ENCODE measurements at regions not wholly inside any gene's neighbourhood (a gene's known extent, or its start where the extent isn't known, plus 50 kb on each side); places are given as distances from the start of the nearest gene placed in this dataset.

- no peaks in the 10 kb centered on the region for H3K27me3 ChIP-seq (ENCODE audit: control insufficient read depth in 3 of 3, insufficient read depth in 3 of 3, low read depth in 1 of 3, low read length in 3 of 3)
- H3K27ac ChIP-seq (replicated peaks; ENCODE audit: low read length) = no peak overlapping the region
- no CpG with 5 or more reads among the region's 6 CpGs for WGBS, 2 donors (ENCODE audit: extremely low coverage in 2 of 2, insufficient read length in 2 of 2, insufficient replicate concordance in 1 of 2)
- no peaks in the 10 kb centered on the region for H3K36me3 ChIP-seq (replicated peaks in 1 of 2; ENCODE audit: control insufficient read depth in 2 of 2, insufficient read depth in 2 of 2, low read length in 2 of 2)
- peaks cover 2 to 3% of the 10 kb centered on the region in 2 donors for H3K4me1 ChIP-seq (ENCODE audit: control insufficient read depth in 2 of 2, insufficient read depth in 1 of 2, low read depth in 1 of 2, low read length in 2 of 2)
- H3K9ac ChIP-seq (ENCODE audit: low read depth, low read length, poor library complexity) = no peak overlapping the region
- no peak overlapping the region for H2BK12ac ChIP-seq (ENCODE audit: low read length)
- H3K14ac ChIP-seq (ENCODE audit: low read length) = no peak overlapping the region
- H3K4ac ChIP-seq (ENCODE audit: low read length) = no peak overlapping the region
- no peak overlapping the region for H2BK5ac ChIP-seq (ENCODE audit: low read length)
- no peak overlapping the region for H2AK5ac ChIP-seq (ENCODE audit: low read depth, low read length)
- H2BK120ac ChIP-seq (ENCODE audit: low read depth, low read length) = no peak overlapping the region
- DNase-seq (ENCODE audit: low spot score) = no peak
- no peak overlapping the region for H3K23ac ChIP-seq (ENCODE audit: low read depth, low read length, poor library complexity)
- H3K79me1 ChIP-seq (ENCODE audit: low read depth, low read length) = no peaks in the 10 kb centered on the region
- H3K4me3 ChIP-seq (ENCODE audit: low read length in 2 of 2) = no peak overlapping the region
- H3K9me3 ChIP-seq (replicated peaks in 1 of 2; ENCODE audit: control insufficient read depth in 2 of 2, insufficient read depth in 1 of 2, low read depth in 1 of 2, low read length in 2 of 2) = no peaks in the 10 kb centered on the region
- H3K4me2 ChIP-seq (ENCODE audit: insufficient read depth, low read length, poor library complexity, severe bottlenecking) = no peak overlapping the region
- H2AFZ ChIP-seq (ENCODE audit: low read length) = no peak overlapping the region
- no peak overlapping the region for H4K8ac ChIP-seq (ENCODE audit: low read depth, low read length)
- no peak overlapping the region for H4K91ac ChIP-seq (ENCODE audit: low read depth, low read length, poor library complexity)
- no peak overlapping the region for H3K18ac ChIP-seq (ENCODE audit: low read length)
- no peak overlapping the region for H2BK15ac ChIP-seq (ENCODE audit: low read length)
Measured at GRCh38 chr10:43793704-43794103, 145.0 kb upstream of the ZNF32 start.

- H3K27ac ChIP-seq (replicated peaks; ENCODE audit: low read length) = no peak overlapping the region
- H2AFZ ChIP-seq (ENCODE audit: low read length) = no peak overlapping the region
- no peak overlapping the region for H2BK12ac ChIP-seq (ENCODE audit: low read length)
- H4K91ac ChIP-seq (ENCODE audit: low read depth, low read length, poor library complexity) = no peak overlapping the region
- H3K9me3 ChIP-seq (replicated peaks in 1 of 2; ENCODE audit: control insufficient read depth in 2 of 2, insufficient read depth in 1 of 2, low read depth in 1 of 2, low read length in 2 of 2) = no peaks in the 10 kb centered on the region
- no peak overlapping the region for H2AK5ac ChIP-seq (ENCODE audit: low read depth, low read length)
- H3K4ac ChIP-seq (ENCODE audit: low read length) = no peak overlapping the region
- no peak overlapping the region for H2BK5ac ChIP-seq (ENCODE audit: low read length)
- peaks cover 0 to 2% of the 10 kb centered on the region in 2 donors for H3K4me1 ChIP-seq (ENCODE audit: control insufficient read depth in 2 of 2, insufficient read depth in 1 of 2, low read depth in 1 of 2, low read length in 2 of 2)
- H3K14ac ChIP-seq (ENCODE audit: low read length) = no peak overlapping the region
- H3K4me3 ChIP-seq (ENCODE audit: low read length in 2 of 2) = no peak overlapping the region
- no peak overlapping the region for H2BK120ac ChIP-seq (ENCODE audit: low read depth, low read length)
- no peak overlapping the region for H4K8ac ChIP-seq (ENCODE audit: low read depth, low read length)
- DNase-seq (ENCODE audit: low spot score) = no peak
- no peak overlapping the region for H3K23ac ChIP-seq (ENCODE audit: low read depth, low read length, poor library complexity)
- WGBS, 2 donors (ENCODE audit: extremely low coverage in 2 of 2, insufficient read length in 2 of 2, insufficient replicate concordance in 1 of 2) = no CpG with 5 or more reads among the region's 11 CpGs
- no peak overlapping the region for H3K18ac ChIP-seq (ENCODE audit: low read length)
- H3K79me1 ChIP-seq (ENCODE audit: low read depth, low read length) = no peaks in the 10 kb centered on the region
- no peaks in the 10 kb centered on the region for H3K36me3 ChIP-seq (replicated peaks in 1 of 2; ENCODE audit: control insufficient read depth in 2 of 2, insufficient read depth in 2 of 2, low read length in 2 of 2)
- H3K4me2 ChIP-seq (ENCODE audit: insufficient read depth, low read length, poor library complexity, severe bottlenecking) = no peak overlapping the region
- no peak overlapping the region for H3K9ac ChIP-seq (ENCODE audit: low read depth, low read length, poor library complexity)
- H3K27me3 ChIP-seq (ENCODE audit: control insufficient read depth in 3 of 3, insufficient read depth in 3 of 3, low read depth in 1 of 3, low read length in 3 of 3) = no peaks in the 10 kb centered on the region
- no peak overlapping the region for H2BK15ac ChIP-seq (ENCODE audit: low read length)
Measured at GRCh38 chr10:43790147-43790546, 141.5 kb upstream of the ZNF32 start.

GRCh38 chr10:43785252-43785651 is 136.6 kb upstream of the ZNF32 start:
- no CpG with 5 or more reads among the region's 2 CpGs for WGBS, 2 donors (ENCODE audit: extremely low coverage in 2 of 2, insufficient read length in 2 of 2, insufficient replicate concordance in 1 of 2)
- Histone ChIP-seq H3K23ac (ENCODE audit: low read depth, low read length, poor library complexity) (no peak overlapping the region), H3K9me3 (replicated peaks in 1 of 2; ENCODE audit: control insufficient read depth in 2 of 2, insufficient read depth in 1 of 2, low read depth in 1 of 2, low read length in 2 of 2) (no peaks in the 10 kb centered on the region), H3K27me3 (ENCODE audit: control insufficient read depth in 3 of 3, insufficient read depth in 3 of 3, low read depth in 1 of 3, low read length in 3 of 3) (no peaks in the 10 kb centered on the region), H2BK5ac (ENCODE audit: low read length) (no peak overlapping the region), H3K36me3 (replicated peaks in 1 of 2; ENCODE audit: control insufficient read depth in 2 of 2, insufficient read depth in 2 of 2, low read length in 2 of 2) (no peaks in the 10 kb centered on the region), H3K27ac (replicated peaks; ENCODE audit: low read length) (no peak overlapping the region), H3K4me2 (ENCODE audit: insufficient read depth, low read length, poor library complexity, severe bottlenecking) (no peak overlapping the region), H2BK120ac (ENCODE audit: low read depth, low read length) (no peak overlapping the region), H4K91ac (ENCODE audit: low read depth, low read length, poor library complexity) (no peak overlapping the region), H3K4ac (ENCODE audit: low read length) (no peak overlapping the region), H2BK12ac (ENCODE audit: low read length) (no peak overlapping the region), H3K79me1 (ENCODE audit: low read depth, low read length) (no peaks in the 10 kb centered on the region), H3K4me3 (ENCODE audit: low read length in 2 of 2) (no peak overlapping the region), H4K8ac (ENCODE audit: low read depth, low read length) (no peak overlapping the region), H3K4me1 (ENCODE audit: control insufficient read depth in 2 of 2, insufficient read depth in 1 of 2, low read depth in 1 of 2, low read length in 2 of 2) (peaks cover 0 to 2% of the 10 kb centered on the region in 2 donors), H2BK15ac (ENCODE audit: low read length) (no peak overlapping the region), H2AK5ac (ENCODE audit: low read depth, low read length) (no peak overlapping the region), H3K18ac (ENCODE audit: low read length) (no peak overlapping the region), H2AFZ (ENCODE audit: low read length) (no peak overlapping the region), H3K9ac (ENCODE audit: low read depth, low read length, poor library complexity) (no peak overlapping the region), H3K14ac (ENCODE audit: low read length) (no peak overlapping the region)
- no peak for DNase-seq (ENCODE audit: low spot score)

GRCh38 chr10:43782814-43783213 is 134.1 kb upstream of the ZNF32 start:
- no peak overlapping the region for H2BK12ac ChIP-seq (ENCODE audit: low read length)
- H3K4me1 ChIP-seq (ENCODE audit: control insufficient read depth in 2 of 2, insufficient read depth in 1 of 2, low read depth in 1 of 2, low read length in 2 of 2) = peaks cover 0 to 2% of the 10 kb centered on the region in 2 donors
- H3K4ac ChIP-seq (ENCODE audit: low read length) = no peak overlapping the region
- no peak overlapping the region for H3K9ac ChIP-seq (ENCODE audit: low read depth, low read length, poor library complexity)
- no peak overlapping the region for H3K23ac ChIP-seq (ENCODE audit: low read depth, low read length, poor library complexity)
- H3K36me3 ChIP-seq (replicated peaks in 1 of 2; ENCODE audit: control insufficient read depth in 2 of 2, insufficient read depth in 2 of 2, low read length in 2 of 2) = no peaks in the 10 kb centered on the region
- H3K14ac ChIP-seq (ENCODE audit: low read length) = no peak overlapping the region
- H4K8ac ChIP-seq (ENCODE audit: low read depth, low read length) = no peak overlapping the region
- no peak overlapping the region for H3K4me2 ChIP-seq (ENCODE audit: insufficient read depth, low read length, poor library complexity, severe bottlenecking)
- no peak overlapping the region for H3K4me3 ChIP-seq (ENCODE audit: low read length in 2 of 2)
- H3K27ac ChIP-seq (replicated peaks; ENCODE audit: low read length) = no peak overlapping the region
- H2AK5ac ChIP-seq (ENCODE audit: low read depth, low read length) = peak overlapping the region; percentile 41
- no peak overlapping the region for H4K91ac ChIP-seq (ENCODE audit: low read depth, low read length, poor library complexity)
- peak overlapping the region; percentile 5 for H3K18ac ChIP-seq (ENCODE audit: low read length)
- H2BK120ac ChIP-seq (ENCODE audit: low read depth, low read length) = no peak overlapping the region
- H2AFZ ChIP-seq (ENCODE audit: low read length) = no peak overlapping the region
- no peaks in the 10 kb centered on the region for H3K79me1 ChIP-seq (ENCODE audit: low read depth, low read length)
- H2BK5ac ChIP-seq (ENCODE audit: low read length) = no peak overlapping the region
- WGBS, 2 donors (ENCODE audit: extremely low coverage in 2 of 2, insufficient read length in 2 of 2, insufficient replicate concordance in 1 of 2) = no CpG with 5 or more reads among the region's 6 CpGs
- no peak for DNase-seq (ENCODE audit: low spot score)
- H2BK15ac ChIP-seq (ENCODE audit: low read length) = no peak overlapping the region
- H3K27me3 ChIP-seq (ENCODE audit: control insufficient read depth in 3 of 3, insufficient read depth in 3 of 3, low read depth in 1 of 3, low read length in 3 of 3) = no peaks in the 10 kb centered on the region
- H3K9me3 ChIP-seq (replicated peaks in 1 of 2; ENCODE audit: control insufficient read depth in 2 of 2, insufficient read depth in 1 of 2, low read depth in 1 of 2, low read length in 2 of 2) = no peaks in the 10 kb centered on the region
